HG03097 (cell line): ENCODE measurements at regions not wholly inside any gene's neighbourhood (a gene's known extent, or its start where the extent isn't known, plus 50 kb on each side); places are given as distances from the start of the nearest gene placed in this dataset.
"Not testable (repeated sequence)": the region's sequence is repeated elsewhere in the genome, so short reads cannot be mapped to it uniquely, and the experiment has no call there.

Experiments
- ATAC-seq: cut with Tn5 transposase; IDR thresholded peaks from one replicate; pipeline ENCODE4 v1.9.1; 2021; ENCODE audit not compliant: unreplicated experiment, low FRiP score

DNA sequence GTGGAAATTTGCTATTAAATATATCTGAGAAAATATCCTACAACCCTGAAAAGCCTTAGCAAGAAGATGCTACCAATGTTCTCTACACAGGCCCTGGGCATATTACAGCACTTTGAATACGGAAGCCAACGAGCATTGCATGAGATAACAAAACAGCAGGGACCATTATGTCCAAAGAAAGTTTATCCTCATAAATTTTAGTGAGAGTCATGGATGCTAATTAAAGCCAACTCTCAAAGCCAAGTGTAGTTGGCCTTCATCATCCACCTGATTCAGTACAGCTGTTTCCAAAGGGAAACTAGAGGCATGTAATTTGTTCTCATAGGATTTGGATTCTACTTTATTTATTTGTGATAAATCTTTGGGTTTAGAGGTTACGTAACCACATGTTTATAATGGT is 564.8 kb downstream of the RFPL4B start:
- ATAC-seq = no peak

DNA sequence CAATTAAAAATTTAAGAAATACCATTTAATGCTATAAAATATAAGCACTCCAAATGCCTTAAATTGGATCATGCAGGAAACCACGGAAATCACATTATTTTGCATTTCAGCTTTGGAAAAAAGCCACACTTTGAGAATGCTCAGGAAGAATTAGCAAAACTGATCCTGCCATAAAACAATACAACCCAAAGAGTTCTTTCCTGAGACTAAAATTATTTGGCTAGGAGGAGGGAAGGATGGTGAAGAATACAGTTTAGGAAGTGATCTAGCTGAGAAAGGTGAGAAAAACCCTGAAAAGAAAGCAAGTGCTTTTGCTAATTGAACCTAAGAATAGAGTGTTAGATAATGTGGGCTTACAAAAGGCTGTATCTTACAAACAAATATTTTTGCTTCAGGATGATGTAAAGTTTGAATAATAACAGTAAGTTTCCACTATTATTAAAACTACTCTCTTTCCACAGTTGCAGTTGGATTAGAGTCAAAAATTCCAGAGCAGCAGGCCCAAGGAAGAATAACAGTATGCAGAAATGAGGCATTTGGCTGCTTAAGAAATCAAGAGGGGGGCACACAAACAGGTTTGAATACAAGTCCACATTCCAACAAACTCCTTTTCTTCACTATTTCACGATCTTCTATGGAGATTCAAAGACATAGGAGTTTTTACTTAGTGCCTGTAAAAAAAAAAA is 565.4 kb downstream of the RFPL4B start:
- ATAC-seq = no peak

DNA sequence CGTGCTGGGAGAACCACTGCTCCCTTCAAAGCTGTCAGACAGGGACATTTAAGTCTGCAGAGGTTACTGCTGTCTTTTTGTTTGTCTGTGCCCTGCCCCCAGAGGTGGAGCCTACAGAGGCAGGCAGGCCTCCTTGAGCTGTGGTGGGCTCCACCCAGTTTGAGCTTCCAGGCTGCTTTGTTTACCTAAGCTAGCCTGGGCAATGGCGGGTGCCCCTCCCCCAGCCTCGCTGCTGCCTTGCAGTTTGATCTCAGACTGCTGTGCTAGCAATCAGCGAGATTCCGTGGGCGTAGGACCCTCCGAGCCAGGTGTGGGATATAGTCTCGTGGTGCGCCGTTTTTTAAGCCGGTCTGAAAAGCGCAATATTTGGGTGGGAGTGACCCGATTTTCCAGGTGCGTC is 572.6 kb downstream of the RFPL4B start:
- ATAC-seq = not testable (repeated sequence)

DNA sequence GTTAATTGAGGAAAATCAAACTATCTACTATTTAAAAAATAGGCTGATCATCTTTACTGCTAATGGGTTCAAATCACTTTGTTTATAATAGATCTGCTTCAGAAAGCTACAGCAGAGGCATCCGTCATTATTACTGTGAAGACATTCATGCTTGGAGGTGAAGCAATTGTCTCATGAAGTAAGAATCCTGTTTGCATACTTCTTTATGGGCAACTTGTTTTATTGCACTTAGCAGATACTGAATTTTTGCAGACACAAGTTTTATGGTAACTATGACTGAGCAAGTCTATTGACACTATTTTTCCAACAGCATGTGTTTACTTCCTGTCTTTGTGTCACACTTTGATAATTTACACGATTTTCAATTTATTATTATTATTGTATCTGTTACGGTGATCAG is 573.9 kb downstream of the RFPL4B start:
- ATAC-seq = no peak

DNA sequence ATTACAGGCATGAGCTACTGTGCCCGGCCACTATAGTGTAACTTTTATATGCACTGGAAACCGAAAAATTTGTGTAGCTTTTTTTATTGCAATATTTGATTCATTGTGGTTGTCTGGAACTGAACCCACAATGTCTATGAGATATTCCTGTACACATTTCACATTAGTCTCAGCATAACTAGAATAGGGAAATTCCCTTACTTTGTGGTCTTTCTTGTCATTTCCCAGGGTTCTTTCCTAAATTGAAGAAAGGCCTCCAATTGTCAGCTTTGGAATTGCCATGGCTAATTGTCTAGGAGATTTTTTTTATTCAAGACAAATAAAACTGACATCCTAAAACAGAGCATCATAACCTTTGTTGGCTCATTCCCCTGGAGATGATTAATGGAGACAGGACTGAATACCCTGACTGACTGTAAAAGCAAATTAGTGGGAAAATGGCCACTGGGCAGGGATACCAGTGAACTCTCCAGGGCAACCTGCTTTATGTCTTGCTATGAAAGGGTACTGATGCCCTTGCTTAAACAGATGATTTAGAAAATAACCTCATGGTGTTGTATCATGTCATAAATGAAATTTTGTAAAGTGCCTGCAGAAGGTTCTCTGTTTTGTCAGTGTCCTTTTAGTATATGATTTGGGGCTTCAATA is 576.9 kb downstream of the RFPL4B start:
- ATAC-seq = no peak

DNA sequence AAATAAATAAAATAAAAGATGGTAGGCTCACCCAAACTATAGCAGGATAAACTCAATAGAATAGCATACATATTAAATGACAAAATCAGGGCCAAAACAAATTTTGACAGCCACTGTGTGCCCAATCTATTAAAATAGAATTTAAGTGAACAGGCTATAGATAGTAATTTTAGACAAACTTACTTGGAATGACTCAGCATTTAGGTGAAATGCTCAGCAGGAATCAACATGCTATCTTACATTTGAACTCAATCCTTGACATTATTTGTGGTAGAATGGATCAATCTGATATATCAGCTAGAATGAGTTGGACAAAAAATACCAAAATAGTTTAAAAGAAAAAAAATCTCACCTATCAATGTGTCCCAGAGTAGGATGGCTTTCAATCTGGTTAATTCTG is 578.6 kb downstream of the RFPL4B start:
- ATAC-seq = no peak

DNA sequence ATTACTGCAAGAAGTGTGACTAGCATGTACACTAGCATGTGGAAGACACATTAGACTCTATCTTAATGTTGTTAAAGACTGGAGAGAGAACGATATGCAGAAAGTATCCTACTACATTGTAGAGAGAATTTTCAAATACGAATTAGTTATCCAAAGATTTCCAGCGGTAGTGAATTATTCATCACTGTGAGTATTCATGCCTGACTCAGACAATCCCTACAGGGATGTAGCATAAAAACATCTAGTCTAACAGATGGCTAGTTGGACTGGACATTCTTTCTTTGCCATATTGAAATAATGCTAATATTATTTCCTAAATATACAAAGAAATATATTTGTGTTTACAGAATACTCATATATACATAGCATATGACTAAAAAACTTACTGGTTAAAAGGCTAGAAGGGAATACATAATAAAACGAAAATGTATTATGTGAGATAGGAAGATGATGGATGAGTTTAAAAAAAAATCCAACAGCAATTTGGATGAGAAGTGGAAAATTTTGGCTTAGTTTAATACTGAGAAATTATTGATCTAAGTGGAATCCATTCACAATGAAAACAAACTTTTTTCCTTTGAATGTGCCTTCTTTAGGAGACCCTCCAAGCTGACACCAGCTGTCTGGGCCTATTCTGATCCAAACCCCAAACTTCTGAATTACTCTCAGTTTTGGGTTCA is 580.7 kb downstream of the RFPL4B start:
- no peak for ATAC-seq

DNA sequence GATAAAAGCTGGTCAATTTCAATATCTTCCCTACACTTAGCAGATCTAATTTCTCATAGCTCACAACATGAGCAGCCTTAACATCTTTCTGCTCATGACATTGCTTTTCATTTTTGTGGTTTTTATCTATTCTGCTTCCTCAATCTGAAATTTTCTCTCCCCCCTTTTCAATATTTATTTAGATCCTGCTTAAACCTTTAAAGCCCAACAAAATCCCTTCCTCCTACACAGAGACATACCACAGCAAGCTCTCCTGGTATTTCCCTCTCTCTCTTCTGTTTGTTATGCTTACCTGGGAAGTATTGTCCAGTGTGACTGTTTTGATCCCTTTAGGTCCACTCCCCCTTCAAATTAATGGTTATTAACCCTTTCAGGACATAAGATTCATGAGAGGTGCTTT is 582.5 kb downstream of the RFPL4B start:
- ATAC-seq = no peak

DNA sequence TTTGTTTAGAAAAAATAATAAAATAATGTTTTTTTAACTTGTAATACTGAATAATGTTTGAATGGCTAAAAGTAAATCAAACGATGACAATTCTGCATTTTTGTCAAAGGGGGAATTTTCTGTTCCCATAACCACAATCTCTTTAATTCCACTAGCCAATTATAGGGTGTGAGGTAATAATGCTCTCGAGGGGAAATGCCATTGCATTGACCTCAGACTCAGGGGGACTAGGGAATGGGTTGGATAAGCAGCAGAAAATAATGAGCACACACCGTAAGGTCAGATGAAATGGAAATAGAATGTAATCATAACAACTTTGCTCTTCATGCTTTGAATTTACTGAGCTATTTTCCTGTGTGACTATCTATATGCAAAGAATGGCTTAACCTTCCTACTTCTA is 584.7 kb downstream of the RFPL4B start:
- ATAC-seq = no peak

DNA sequence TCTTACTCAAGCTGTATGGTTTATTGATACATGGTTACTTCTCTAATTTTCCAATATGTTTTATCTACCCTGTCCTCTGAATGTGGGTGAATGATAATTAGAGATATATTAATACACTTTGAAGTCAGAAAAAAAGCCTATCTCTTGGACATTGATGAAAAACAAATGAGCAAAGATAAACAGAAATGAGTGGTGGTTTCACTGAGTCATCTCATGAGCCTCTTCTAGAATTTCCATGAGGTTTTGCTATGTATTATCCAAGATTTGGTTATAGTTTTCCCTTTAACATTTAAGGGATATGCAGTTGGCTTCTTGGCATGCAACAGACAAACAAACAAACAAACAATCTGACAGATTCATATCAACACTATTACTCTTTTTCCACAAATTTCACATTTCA is 586.8 kb downstream of the RFPL4B start:
- ATAC-seq = no peak

DNA sequence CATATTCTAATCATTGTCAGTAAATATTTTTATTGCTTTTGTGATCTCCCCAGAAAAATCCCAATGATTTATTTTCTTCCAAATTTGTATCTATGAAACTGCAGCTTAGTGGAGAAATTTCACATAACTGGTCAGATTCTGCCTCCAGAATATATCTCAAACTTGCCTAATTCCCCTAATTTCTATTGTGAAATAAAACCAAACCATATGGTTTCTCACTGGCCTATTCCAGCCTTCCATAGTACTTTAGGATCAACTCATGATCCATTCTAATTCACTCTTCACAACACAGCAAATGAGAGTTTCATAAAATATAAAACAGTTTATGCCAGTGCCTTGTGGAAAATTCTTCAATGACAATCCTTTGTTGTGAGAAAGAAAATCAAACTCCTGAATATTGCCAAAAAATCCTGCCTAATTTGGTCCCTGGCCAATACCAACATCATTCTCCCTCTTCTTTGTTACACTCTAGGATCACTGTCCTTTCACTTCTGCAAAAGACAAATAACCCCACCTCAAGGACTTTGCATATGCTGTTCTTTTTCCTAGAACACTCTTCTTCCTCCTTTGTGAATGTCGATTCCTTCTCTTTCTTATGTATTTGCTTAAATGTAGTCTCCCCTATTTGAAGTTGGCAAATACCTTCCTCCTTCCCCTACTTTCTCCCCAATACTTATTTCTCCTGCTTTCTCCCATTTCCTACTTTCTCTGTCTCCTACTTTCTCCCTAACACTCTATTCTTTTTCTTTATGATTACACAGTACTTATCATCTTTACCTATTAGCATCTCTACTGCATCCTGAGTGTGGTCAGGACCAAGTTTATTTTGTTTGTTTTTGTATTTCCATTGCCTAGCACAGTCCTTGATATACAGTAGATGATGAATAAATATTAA is 587.5 kb downstream of the RFPL4B start:
- ATAC-seq = no peak

DNA sequence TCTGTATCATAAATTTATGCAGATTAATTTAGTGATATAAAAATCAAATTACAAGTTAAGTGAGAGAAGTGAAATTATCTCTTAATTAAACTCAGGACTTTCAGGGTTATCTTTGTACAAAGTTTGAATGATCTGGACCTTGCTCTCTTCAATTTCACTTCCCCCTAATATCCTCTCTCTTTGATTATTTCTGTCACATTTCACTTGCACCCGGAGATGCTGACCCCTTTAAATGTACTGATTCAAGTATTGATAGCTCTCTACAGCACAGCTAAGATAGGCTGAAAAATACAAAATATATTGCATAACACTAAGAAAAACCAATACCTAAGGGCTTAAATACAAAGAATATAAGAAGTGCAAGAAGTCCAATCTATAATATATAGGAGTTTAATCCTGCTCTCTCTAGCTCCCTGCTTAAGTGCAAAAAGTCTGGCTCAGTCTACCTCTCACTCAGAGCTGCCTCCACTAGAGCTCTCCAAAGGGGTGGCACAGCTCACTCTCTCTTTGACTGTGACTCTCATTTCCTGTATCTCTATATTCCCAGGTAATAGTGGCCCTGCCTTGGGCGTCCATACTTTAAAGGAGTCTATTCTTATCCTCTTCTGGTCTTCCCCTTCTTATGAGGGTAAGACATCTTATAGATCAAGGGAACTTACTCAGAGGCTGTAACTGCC is 588.4 kb downstream of the RFPL4B start:
- no peak for ATAC-seq

DNA sequence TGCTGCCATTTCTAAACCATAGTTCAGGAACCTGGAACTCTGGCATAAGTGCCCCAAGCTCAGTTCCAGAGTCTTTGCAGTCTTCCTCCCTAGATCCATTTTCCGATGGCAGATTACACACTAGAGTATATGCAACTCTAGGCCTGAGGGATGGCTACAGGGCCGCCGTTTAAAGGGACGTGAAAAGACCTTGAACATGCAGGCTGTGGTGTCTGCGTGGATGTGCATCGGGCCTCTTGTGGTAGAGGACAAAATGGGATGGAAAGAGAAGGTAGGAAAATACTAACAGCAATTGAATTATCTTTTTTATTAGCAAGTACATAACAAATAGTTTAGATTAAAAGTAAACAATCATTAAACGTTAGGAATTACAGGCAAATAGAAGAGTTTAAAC is 588.9 kb downstream of the RFPL4B start:
- no peak for ATAC-seq

DNA sequence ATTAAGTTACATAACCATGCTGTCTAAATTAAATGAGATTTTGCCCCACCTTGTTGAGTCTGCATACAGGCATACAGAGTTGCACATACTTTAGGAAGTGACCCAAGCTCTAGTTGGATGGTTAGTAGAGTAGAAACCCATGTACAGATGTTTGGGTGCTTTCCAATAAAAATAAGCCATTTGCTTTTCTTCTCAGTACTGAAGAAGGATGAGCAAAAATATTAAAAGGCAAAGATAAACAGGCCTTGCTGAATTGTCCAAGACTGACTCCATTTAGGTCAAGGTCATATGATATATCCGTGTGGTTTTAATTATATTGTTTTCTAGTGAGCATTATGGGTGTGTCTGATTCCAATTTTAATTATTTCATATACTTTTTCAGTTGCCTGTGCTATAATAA is 589.4 kb downstream of the RFPL4B start:
- no peak for ATAC-seq

DNA sequence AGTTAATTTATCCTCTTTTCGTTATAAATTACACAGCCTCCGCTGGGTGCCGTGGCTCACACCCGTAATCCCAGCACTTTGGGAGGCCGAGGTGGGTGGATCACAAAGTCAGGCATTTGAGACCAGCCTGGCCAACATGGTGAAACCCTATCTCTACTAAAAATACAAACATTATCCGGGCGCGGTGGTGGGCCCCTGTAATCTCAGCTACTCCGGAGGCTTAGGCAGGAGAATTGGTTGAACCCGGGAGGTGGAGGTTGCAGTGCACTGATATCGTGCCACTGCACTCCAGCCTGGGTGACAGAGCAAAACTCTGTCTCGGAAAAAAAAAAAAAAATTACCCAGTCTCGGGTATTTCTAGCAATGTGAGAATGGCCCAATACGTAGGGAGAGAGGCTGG is 590.6 kb downstream of the RFPL4B start:
- ATAC-seq = not testable (repeated sequence)

DNA sequence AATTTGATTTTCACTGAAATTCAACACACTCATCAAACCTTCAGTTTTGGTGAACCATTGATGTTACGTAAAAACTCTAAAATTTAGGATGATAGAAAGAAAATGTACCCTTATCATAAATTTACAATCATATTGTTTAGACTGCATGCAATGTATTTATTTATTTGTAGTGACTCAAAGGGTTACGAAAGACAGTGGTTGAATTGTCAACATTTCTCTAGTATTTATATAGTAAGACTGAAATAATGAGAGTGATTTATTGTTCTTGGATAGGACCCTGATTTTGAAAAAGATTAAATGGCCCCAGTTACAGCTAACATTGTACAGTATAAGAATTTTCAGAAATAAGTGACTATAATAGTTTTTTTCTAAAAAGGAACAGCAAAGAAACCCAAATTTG is 591.5 kb downstream of the RFPL4B start:
- ATAC-seq = no peak

DNA sequence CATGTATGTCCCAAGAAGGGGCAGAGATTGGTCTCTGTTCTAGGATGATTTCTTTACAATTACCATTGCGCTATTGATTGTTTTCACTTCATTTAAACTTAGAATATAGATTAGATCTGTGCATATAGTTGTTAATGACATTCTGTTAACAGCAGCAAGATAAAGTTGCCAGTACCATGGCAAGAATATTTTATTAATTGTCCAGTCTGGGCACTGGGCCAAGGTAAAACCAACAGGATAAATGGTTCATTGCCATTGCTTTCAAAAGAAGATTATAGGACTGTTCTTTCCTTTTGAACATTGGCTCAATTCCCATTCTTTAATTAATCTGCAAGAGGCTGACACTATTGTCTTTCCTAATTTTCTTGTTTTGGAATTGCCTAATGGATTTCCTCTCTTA is 592.4 kb downstream of the RFPL4B start:
- ATAC-seq = no peak

DNA sequence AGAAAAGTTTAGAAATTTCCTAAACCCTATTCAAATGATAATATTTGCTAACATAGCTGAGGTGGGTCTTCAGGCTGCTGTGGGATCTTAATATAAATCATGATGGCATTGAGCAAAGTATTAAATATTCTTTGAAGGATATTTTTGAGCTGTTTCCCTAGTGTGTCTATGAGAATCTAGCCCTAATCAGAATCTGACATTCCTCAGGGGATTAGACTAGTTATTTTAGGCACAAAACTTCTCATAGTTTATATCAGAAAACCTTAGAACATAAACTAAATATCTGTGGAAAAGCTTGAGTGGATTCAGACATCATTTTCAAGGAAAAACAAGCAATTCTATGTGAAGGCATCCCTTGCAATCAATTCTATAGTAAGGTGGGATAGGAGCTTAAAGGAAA is 594.5 kb downstream of the RFPL4B start:
- ATAC-seq = no peak

DNA sequence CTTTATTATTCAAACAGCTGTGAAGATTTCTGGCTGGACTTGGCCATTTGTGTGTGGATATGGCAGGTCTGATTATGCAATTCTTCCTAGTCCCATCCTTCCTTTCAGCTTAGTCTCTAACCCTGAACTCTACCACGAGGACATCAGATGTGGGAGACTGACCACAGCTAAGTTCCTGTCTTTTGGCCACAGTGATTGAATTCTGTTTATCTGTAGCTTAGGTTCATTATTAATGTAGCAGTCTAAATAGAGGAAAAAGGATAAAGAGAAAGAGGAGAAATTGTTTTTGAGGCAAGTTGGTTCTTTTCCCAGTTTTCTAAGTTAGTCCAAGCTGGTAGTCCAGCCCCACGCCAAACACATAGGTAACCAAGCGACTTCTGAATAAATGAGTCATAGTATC is 598.9 kb downstream of the RFPL4B start:
- no peak for ATAC-seq

DNA sequence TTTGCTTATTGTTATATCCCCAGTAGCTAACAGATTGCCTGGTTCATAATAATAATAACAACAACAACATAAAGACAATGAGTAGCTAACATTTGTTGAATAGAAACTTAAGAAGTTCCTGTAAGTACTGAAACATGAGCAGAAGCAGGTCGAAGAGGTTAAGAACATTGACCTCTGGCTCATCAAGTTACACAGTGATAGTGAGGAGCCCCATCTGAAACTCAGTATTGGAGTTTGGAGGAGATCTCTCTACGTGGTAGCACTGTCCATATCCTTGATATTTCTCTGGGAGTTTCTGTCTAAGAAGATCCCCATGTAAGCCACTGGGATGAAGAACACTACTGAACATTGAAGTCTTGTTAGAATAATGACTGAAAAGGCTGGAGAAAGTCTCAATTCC is 600.4 kb downstream of the RFPL4B start:
- ATAC-seq = no peak

DNA sequence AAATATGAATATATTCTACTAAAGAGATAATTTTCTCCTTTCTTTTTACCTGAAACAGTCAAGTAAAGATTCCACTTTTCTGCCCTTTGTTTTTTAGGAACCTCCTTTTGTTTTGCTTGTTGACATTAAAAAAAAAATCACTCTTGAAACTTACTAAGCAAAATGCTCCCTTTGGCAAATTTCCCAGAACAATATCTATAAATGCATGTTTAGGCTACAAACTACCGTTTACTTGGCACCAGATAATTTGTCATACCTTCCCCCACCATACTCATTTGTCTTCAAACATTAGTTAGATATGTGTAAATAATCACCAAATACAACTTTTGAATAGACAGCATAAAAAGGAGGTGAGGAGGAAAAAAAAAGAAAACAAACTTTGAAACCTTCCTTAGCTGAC is 604.7 kb downstream of the RFPL4B start:
- ATAC-seq = no peak
